Neuronal stem cell (in vitro differentiated cells): ENCODE measurements at regions not wholly inside any gene's neighbourhood (a gene's known extent, or its start where the extent isn't known, plus 50 kb on each side); places are given as distances from the start of the nearest gene placed in this dataset.

Experiments
- DNase-seq: peaks from one replicate; pipeline ENCODE4 v3.0.0-alpha.2; 2013; ENCODE audit warnings: low spot score
- H2AFZ ChIP-seq: one replicate; pipeline ENCODE4 v1.6.1; 2013; ENCODE audit warnings: mild to moderate bottlenecking, low read length, inconsistent platforms
- H2AK5ac ChIP-seq: 2 replicates; pipeline ENCODE4 v1.6.1; 2013; ENCODE audit warnings: low read depth, mild to moderate bottlenecking, inconsistent platforms, low read length, moderate library complexity, mixed read lengths
- H2BK120ac ChIP-seq: 2 replicates; pipeline ENCODE4 v1.6.1; 2013; ENCODE audit warnings: low read depth, mild to moderate bottlenecking, inconsistent platforms, low read length, moderate library complexity, mixed read lengths
- H2BK12ac ChIP-seq: one replicate; pipeline ENCODE4 v1.6.1; 2013; ENCODE audit warnings: low read length, inconsistent platforms
- H2BK15ac ChIP-seq: 2 replicates; pipeline ENCODE4 v1.6.1; 2013; ENCODE audit warnings: mild to moderate bottlenecking, low read length, inconsistent platforms, mixed read lengths
- H2BK5ac ChIP-seq: one replicate; pipeline ENCODE4 v1.6.1; 2013; ENCODE audit warnings: inconsistent platforms, mild to moderate bottlenecking, low read length, moderate library complexity
- H3K14ac ChIP-seq: one replicate; pipeline ENCODE4 v1.6.1; 2013; ENCODE audit warnings: low read length, inconsistent platforms
- H3K18ac ChIP-seq: 2 replicates; pipeline ENCODE4 v1.6.1; 2013; ENCODE audit warnings: low read length, inconsistent platforms
- H3K23ac ChIP-seq: 2 replicates; pipeline ENCODE4 v1.6.1; 2013; ENCODE audit warnings: low read depth, mild to moderate bottlenecking, mixed read lengths, low read length, inconsistent platforms; ENCODE audit not compliant: poor library complexity
- H3K27ac ChIP-seq: replicated peaks from 3 replicates; pipeline ENCODE4 v1.5.1; 2013; ENCODE audit warnings: low read length, inconsistent platforms
- H3K27me3 ChIP-seq, 3 experiments: 2 replicates each; pipeline ENCODE4 v1.6.1; 2013; ENCODE audit warnings: low read length in 3 of 3, mild to moderate bottlenecking in 2 of 3, inconsistent platforms in 1 of 3, low read depth in 1 of 3, mixed read lengths in 1 of 3, moderate library complexity in 1 of 3; ENCODE audit not compliant: control insufficient read depth in 3 of 3, insufficient read depth in 3 of 3
- H3K36me3 ChIP-seq, 2 donors: replicated peaks in 1 of 2; 2 replicates each; pipeline ENCODE4 v1.6.1; 2013; ENCODE audit warnings: low read length in 2 of 2; ENCODE audit not compliant: control insufficient read depth in 2 of 2, insufficient read depth in 2 of 2
- H3K4ac ChIP-seq: 2 replicates; pipeline ENCODE4 v1.6.1; 2013; ENCODE audit warnings: inconsistent platforms, mild to moderate bottlenecking, low read length, moderate library complexity
- H3K4me1 ChIP-seq, 2 donors: 1 replicate in 1 of 2; 2 replicates in 1 of 2; pipeline ENCODE4 v1.6.1; 2013; ENCODE audit warnings: low read length in 2 of 2, low read depth in 1 of 2; ENCODE audit not compliant: control insufficient read depth in 2 of 2, insufficient read depth in 1 of 2
- H3K4me2 ChIP-seq: one replicate; pipeline ENCODE4 v1.6.1; 2013; ENCODE audit warnings: mild to moderate bottlenecking, low read length, inconsistent platforms; ENCODE audit not compliant: insufficient read depth, poor library complexity, severe bottlenecking
- H3K4me3 ChIP-seq, 2 donors: 2 replicates each; pipeline ENCODE4 v1.5.1; 2013; ENCODE audit warnings: low read length in 2 of 2, mild to moderate bottlenecking in 2 of 2, inconsistent platforms in 1 of 2, moderate library complexity in 1 of 2
- H3K79me1 ChIP-seq: one replicate; pipeline ENCODE4 v1.6.1; 2013; ENCODE audit warnings: low read depth, mild to moderate bottlenecking, inconsistent platforms, low read length, moderate library complexity
- H3K9ac ChIP-seq: one replicate; pipeline ENCODE4 v1.6.1; 2013; ENCODE audit warnings: mild to moderate bottlenecking, low read depth, low read length, inconsistent platforms; ENCODE audit not compliant: poor library complexity
- H3K9me3 ChIP-seq, 2 donors: replicated peaks in 1 of 2; 2 replicates each; pipeline versions ENCODE3 to v1.6.1; 2013; ENCODE audit warnings: low read length in 2 of 2, mild to moderate bottlenecking in 2 of 2, inconsistent platforms in 1 of 2, low read depth in 1 of 2, mixed read lengths in 1 of 2, moderate library complexity in 1 of 2; ENCODE audit not compliant: control insufficient read depth in 2 of 2, insufficient read depth in 1 of 2
- H4K8ac ChIP-seq: one replicate; pipeline ENCODE4 v1.6.1; 2013; ENCODE audit warnings: low read depth, mild to moderate bottlenecking, inconsistent platforms, low read length, moderate library complexity
- H4K91ac ChIP-seq: one replicate; pipeline ENCODE4 v1.6.1; 2013; ENCODE audit warnings: low read length, low read depth, mild to moderate bottlenecking, inconsistent platforms; ENCODE audit not compliant: poor library complexity
- WGBS, 2 donors: extraction: QIAGEN DNeasy Blood & Tissue Kit; methylation state at CpG; one replicate each; pipeline ENCODE4 v1.1.7; 2013; ENCODE audit warnings: missing lambda C conversion rate in 2 of 2, mixed read lengths in 1 of 2; ENCODE audit not compliant: insufficient read length in 2 of 2, insufficient replicate concordance in 1 of 2; ENCODE audit errors: extremely low coverage in 2 of 2; 5-methylcytosine and 5-hydroxymethylcytosine counted together

GRCh38 chr1:4346131-4346530 is 308.3 kb upstream of the AJAP1 start:
- H3K4me3 ChIP-seq = no peak overlapping the region
- H3K23ac ChIP-seq = peak overlapping the region; percentile 45
- peak overlapping the region; percentile 25 for H2BK15ac ChIP-seq
- no peak overlapping the region for H3K4me2 ChIP-seq
- H3K9me3 ChIP-seq = peaks cover 0 to 8% of the 10 kb centered on the region in 2 donors
- no peak overlapping the region for H3K27ac ChIP-seq
- no peaks in the 10 kb centered on the region for H3K36me3 ChIP-seq
- H2BK120ac ChIP-seq = no peak overlapping the region
- H3K4me1 ChIP-seq = peaks cover 0 to 8% of the 10 kb centered on the region in 2 donors
- no peak overlapping the region for H3K9ac ChIP-seq
- H4K8ac ChIP-seq = no peak overlapping the region
- H3K79me1 ChIP-seq = no peaks in the 10 kb centered on the region
- H2BK5ac ChIP-seq = no peak overlapping the region
- no peak overlapping the region for H3K14ac ChIP-seq
- H3K27me3 ChIP-seq = no peaks in the 10 kb centered on the region
- no peak overlapping the region for H3K4ac ChIP-seq
- no peak overlapping the region for H2BK12ac ChIP-seq
- WGBS, 2 donors = no CpG with 5 or more reads among the region's 4 CpGs
- no peak overlapping the region for H4K91ac ChIP-seq
- no peak for DNase-seq
- no peak overlapping the region for H2AFZ ChIP-seq
- H3K18ac ChIP-seq = peak overlapping the region; percentile 57
- H2AK5ac ChIP-seq = no peak overlapping the region

GRCh38 chr1:4351453-4351852 is 303.0 kb upstream of the AJAP1 start:
- no peak overlapping the region for H3K4ac ChIP-seq
- WGBS, 2 donors = no CpG with 5 or more reads among the region's 6 CpGs
- H3K4me2 ChIP-seq = no peak overlapping the region
- no peaks in the 10 kb centered on the region for H3K79me1 ChIP-seq
- H3K27me3 ChIP-seq = peaks cover 0 to under 1% (median 0%) of the 10 kb centered on the region in 3 experiments
- H3K18ac ChIP-seq = peak overlapping the region; percentile 58
- no peak overlapping the region for H3K14ac ChIP-seq
- no peaks in the 10 kb centered on the region for H3K36me3 ChIP-seq
- no peak overlapping the region for H4K8ac ChIP-seq
- H2BK12ac ChIP-seq = no peak overlapping the region
- peak overlapping the region; percentile 31 for H2BK5ac ChIP-seq
- H4K91ac ChIP-seq = no peak overlapping the region
- H3K4me1 ChIP-seq = peaks cover 0 to 1% of the 10 kb centered on the region in 2 donors
- no peak overlapping the region for H2AFZ ChIP-seq
- no peak overlapping the region for H2BK15ac ChIP-seq
- no peak overlapping the region for H3K9ac ChIP-seq
- no peak overlapping the region for H3K23ac ChIP-seq
- peak overlapping the region; percentile 53 for H2AK5ac ChIP-seq
- H3K4me3 ChIP-seq = peak overlapping the region in 1 of 2 donors; percentile 45
- no peak for DNase-seq
- H2BK120ac ChIP-seq = no peak overlapping the region
- H3K9me3 ChIP-seq = peaks cover 0 to 3% of the 10 kb centered on the region in 2 donors
- H3K27ac ChIP-seq = no peak overlapping the region

- Histone ChIP-seq H3K18ac (peak overlapping the region; percentile 52), H2BK5ac (no peak overlapping the region), H3K9me3 (peaks cover 0 to 3% of the 10 kb centered on the region in 2 donors), H3K9ac (no peak overlapping the region), H2BK15ac (no peak overlapping the region), H3K79me1 (no peaks in the 10 kb centered on the region), H3K23ac (no peak overlapping the region), H3K27ac (no peak overlapping the region), H3K4me1 (peaks cover 0 to 1% of the 10 kb centered on the region in 2 donors), H4K8ac (no peak overlapping the region), H3K27me3 (peaks cover 0 to 3% (median 0%) of the 10 kb centered on the region in 3 experiments), H3K4me2 (no peak overlapping the region), H2BK12ac (no peak overlapping the region), H4K91ac (no peak overlapping the region), H2BK120ac (no peak overlapping the region), H3K36me3 (no peaks in the 10 kb centered on the region), H3K4me3 (peak overlapping the region in 1 of 2 donors; percentile 44), H3K14ac (no peak overlapping the region), H3K4ac (peak overlapping the region; percentile 78), H2AK5ac (peak overlapping the region; percentile 27), H2AFZ (no peak overlapping the region)
- DNase-seq = no peak
- WGBS, 2 donors = no CpG with 5 or more reads among the region's 13 CpGs
Observed at GRCh38 chr1:4353090-4353856, 301.1 kb upstream of the AJAP1 start.

- H3K4me3 ChIP-seq = no peak overlapping the region
- no peak overlapping the region for H4K91ac ChIP-seq
- H3K9me3 ChIP-seq = no peaks in the 10 kb centered on the region
- H3K36me3 ChIP-seq = no peaks in the 10 kb centered on the region
- no peak for DNase-seq
- no peak overlapping the region for H2BK12ac ChIP-seq
- H3K4me2 ChIP-seq = no peak overlapping the region
- no peak overlapping the region for H2BK120ac ChIP-seq
- WGBS, 2 donors = no CpG with 5 or more reads among the region's 6 CpGs
- H3K23ac ChIP-seq = no peak overlapping the region
- no peaks in the 10 kb centered on the region for H3K79me1 ChIP-seq
- H2BK15ac ChIP-seq = no peak overlapping the region
- H2BK5ac ChIP-seq = no peak overlapping the region
- H3K27me3 ChIP-seq = peaks cover 0 to 3% (median 0%) of the 10 kb centered on the region in 3 experiments
- H3K4ac ChIP-seq = no peak overlapping the region
- H3K4me1 ChIP-seq = peaks cover 0 to 1% of the 10 kb centered on the region in 2 donors
- H4K8ac ChIP-seq = no peak overlapping the region
- H3K14ac ChIP-seq = no peak overlapping the region
- H3K18ac ChIP-seq = peak overlapping the region; percentile 72
- no peak overlapping the region for H3K27ac ChIP-seq
- H2AK5ac ChIP-seq = peak overlapping the region; percentile 21
- no peak overlapping the region for H2AFZ ChIP-seq
- H3K9ac ChIP-seq = no peak overlapping the region
Observed at GRCh38 chr1:4355839-4356238, 298.6 kb upstream of the AJAP1 start.
